ENCODE measurements at regions not wholly inside any gene's neighbourhood (a gene's known extent, or its start where the extent isn't known, plus 50 kb on each side); places are given as distances from the start of the nearest gene placed in this dataset.

GRCh38 chr11:119532551-119532950, 109.6 kb upstream of the THY1 start:
- Mint-ChIP-seq H3K27me3 (ENCODE audit: low read depth in 3 of 3) (peaks cover 0 to 2% (median 1%) of the 10 kb centered on the region in 3 donors), H3K27ac (no peak overlapping the region), H3K9me3 (peaks cover 0 to 10% (median 5%) of the 10 kb centered on the region in 7 donors), H3K4me3 (no peak overlapping the region), H3K36me3 (no peaks in the 10 kb centered on the region), H3K4me1 (peaks cover 55% of the 10 kb centered on the region)
- no peaks in the 10 kb centered on the region for H3K9me3 ChIP-seq (replicated peaks in 1 of 2; ENCODE audit: control insufficient read depth in 1 of 2, insufficient read depth in 1 of 2, low read length in 2 of 2)
- H3K79me2 ChIP-seq (ENCODE audit: insufficient read depth, low read length) = no peaks in the 10 kb centered on the region
- no peak for DNase-seq
- no peaks in the 10 kb centered on the region for H4K20me1 ChIP-seq (ENCODE audit: insufficient read depth, low read length)
- 100% methylated on average over 1 of the region's 2 CpGs for WGBS (ENCODE audit: insufficient coverage)
- no peak overlapping the region for H3K9ac ChIP-seq (ENCODE audit: insufficient read depth, low read length, poor library complexity, severe bottlenecking)
- H3K36me3 ChIP-seq (replicated peaks in 1 of 2; ENCODE audit: control insufficient read depth in 1 of 2, insufficient read depth in 2 of 2, low read length in 2 of 2) = no peaks in the 10 kb centered on the region
- TF ChIP-seq CTCF (IDR thresholded peaks at IDR 0.05) = no peak
- no peak overlapping the region for H3K27ac ChIP-seq (ENCODE audit: low read depth in 1 of 2, low read length in 2 of 2)
- H2AFZ ChIP-seq (ENCODE audit: insufficient read depth, low read depth, low read length, poor library complexity, severe bottlenecking) = no peak overlapping the region
- H3K4me2 ChIP-seq (replicated peaks; ENCODE audit: extremely low read depth, low read length, poor library complexity, severe bottlenecking) = no peak overlapping the region
- H3K4me1 ChIP-seq (ENCODE audit: control insufficient read depth in 1 of 2, insufficient read depth in 2 of 2, low read length in 2 of 2) = peaks cover 30 to 45% of the 10 kb centered on the region in 2 donors
- H3K27me3 ChIP-seq (ENCODE audit: control insufficient read depth in 2 of 2, insufficient read depth in 2 of 2, low read length in 2 of 2) = no peaks in the 10 kb centered on the region
- intact Hi-C loops (cut with micrococcal nuclease) = no loop called here
- no peak overlapping the region for H3K4me3 ChIP-seq (replicated peaks in 1 of 3; ENCODE audit: low read depth in 2 of 3, low read length in 3 of 3)

GRCh38 chr11:119531623-119532022, 108.7 kb upstream of the THY1 start:
- peaks cover 28 to 43% of the 10 kb centered on the region in 2 donors for H3K4me1 ChIP-seq (ENCODE audit: control insufficient read depth in 1 of 2, insufficient read depth in 2 of 2, low read length in 2 of 2)
- Mint-ChIP-seq H3K36me3 (no peaks in the 10 kb centered on the region), H3K9me3 (peaks cover 0 to 10% (median 5%) of the 10 kb centered on the region in 7 donors), H3K27me3 (ENCODE audit: low read depth in 3 of 3) (peaks cover 0 to 3% (median 2%) of the 10 kb centered on the region in 3 donors), H3K4me3 (no peak overlapping the region), H3K27ac (no peak overlapping the region), H3K4me1 (peaks cover 50% of the 10 kb centered on the region)
- TF ChIP-seq CTCF (IDR thresholded peaks at IDR 0.05) = no peak
- no peak overlapping the region for H3K27ac ChIP-seq (ENCODE audit: low read depth in 1 of 2, low read length in 2 of 2)
- H3K9ac ChIP-seq (ENCODE audit: insufficient read depth, low read length, poor library complexity, severe bottlenecking) = no peak overlapping the region
- 86% methylated on average over 8 of the region's 8 CpGs for WGBS (ENCODE audit: insufficient coverage)
- DNase-seq = no peak
- H3K36me3 ChIP-seq (replicated peaks in 1 of 2; ENCODE audit: control insufficient read depth in 1 of 2, insufficient read depth in 2 of 2, low read length in 2 of 2) = no peaks in the 10 kb centered on the region
- no peaks in the 10 kb centered on the region for H4K20me1 ChIP-seq (ENCODE audit: insufficient read depth, low read length)
- H3K27me3 ChIP-seq (ENCODE audit: control insufficient read depth in 2 of 2, insufficient read depth in 2 of 2, low read length in 2 of 2) = no peaks in the 10 kb centered on the region
- no peak overlapping the region for H2AFZ ChIP-seq (ENCODE audit: insufficient read depth, low read depth, low read length, poor library complexity, severe bottlenecking)
- intact Hi-C loops (cut with micrococcal nuclease) = no loop called here
- H3K9me3 ChIP-seq (replicated peaks in 1 of 2; ENCODE audit: control insufficient read depth in 1 of 2, insufficient read depth in 1 of 2, low read length in 2 of 2) = no peaks in the 10 kb centered on the region
- no peaks in the 10 kb centered on the region for H3K79me2 ChIP-seq (ENCODE audit: insufficient read depth, low read length)
- H3K4me2 ChIP-seq (replicated peaks; ENCODE audit: extremely low read depth, low read length, poor library complexity, severe bottlenecking) = no peak overlapping the region
- H3K4me3 ChIP-seq (replicated peaks in 1 of 3; ENCODE audit: low read depth in 2 of 3, low read length in 3 of 3) = no peak overlapping the region
